OCI-LY1 (cell line): ENCODE measurements at regions not wholly inside any gene's neighbourhood (a gene's known extent, or its start where the extent isn't known, plus 50 kb on each side); places are given as distances from the start of the nearest gene placed in this dataset.

Source experiments
- H2AFZ ChIP-seq: fragments of 200-600 bp; sonication (generic), shearing (Covaris generic); 2 replicates; pipeline ENCODE4 v1.6.0; 2014; ENCODE audit warnings: antibody characterized with exemption, mild to moderate bottlenecking, low read length
- H3F3A ChIP-seq: fragments of 200-600 bp; sonication (generic), shearing (Covaris generic); 2 replicates; pipeline ENCODE4 v1.6.0; 2014; ENCODE audit warnings: mild to moderate bottlenecking, antibody characterized with exemption, low read length, moderate library complexity; ENCODE audit not compliant: insufficient read depth
- H3K27ac ChIP-seq: fragments of 200-600 bp; sonication (generic); 2 replicates; pipeline ENCODE4 v1.5.1; 2014; ENCODE audit warnings: low read length, mixed run types, mild to moderate bottlenecking, low read depth; ENCODE audit not compliant: poor library complexity, severe bottlenecking
- H3K27me3 ChIP-seq: fragments of 200-600 bp; sonication (generic); 2 replicates; pipeline ENCODE4 v1.6.0; 2014; ENCODE audit warnings: antibody characterized with exemption, mild to moderate bottlenecking, low read length, moderate library complexity; ENCODE audit not compliant: insufficient read depth
- H3K36me3 ChIP-seq: fragments of 200-600 bp; sonication (generic); 2 replicates; pipeline ENCODE4 v1.6.1; 2014; ENCODE audit warnings: mild to moderate bottlenecking, antibody characterized with exemption, low read length, moderate library complexity, mixed read lengths; ENCODE audit not compliant: insufficient read depth
- H3K4me1 ChIP-seq: fragments of 200-600 bp; sonication (generic); 2 replicates; pipeline ENCODE4 v1.5.1; 2014; ENCODE audit warnings: mild to moderate bottlenecking, low read length, moderate library complexity; ENCODE audit not compliant: insufficient read depth, severe bottlenecking
- H3K4me2 ChIP-seq: fragments of 200-600 bp; sonication (generic), shearing (Covaris generic); 2 replicates; pipeline ENCODE4 v1.6.1; 2014; ENCODE audit warnings: low read length
- H3K4me3 ChIP-seq: fragments of 200-600 bp; sonication (generic); 2 replicates; pipeline ENCODE4 v1.5.1; 2014; ENCODE audit warnings: low read length, low read depth, mild to moderate bottlenecking, mixed read lengths; ENCODE audit not compliant: poor library complexity, severe bottlenecking
- H3K79me2 ChIP-seq: fragments of 200-600 bp; shearing (Covaris generic); 2 replicates; pipeline ENCODE4 v1.6.1; 2016; ENCODE audit warnings: mixed run types, low read length, mixed read lengths; ENCODE audit not compliant: insufficient read depth
- H3K9ac ChIP-seq: fragments of 200-600 bp; sonication (generic), shearing (Covaris generic); 2 replicates; pipeline ENCODE4 v1.6.1; 2014; ENCODE audit warnings: mild to moderate bottlenecking, low read length, mixed read lengths
- H3K9me2 ChIP-seq: fragments of 200-600 bp; sonication (generic), shearing (Covaris generic); 2 replicates; pipeline ENCODE4 v1.6.1; 2014; ENCODE audit warnings: low read depth, mild to moderate bottlenecking, low read length, mixed read lengths
- H3K9me3 ChIP-seq: fragments of 200-600 bp; shearing (Covaris generic); 2 replicates; pipeline ENCODE4 v1.6.1; 2014; ENCODE audit warnings: low read length, mixed read lengths
- H4K20me1 ChIP-seq: fragments of 200-600 bp; sonication (generic), shearing (Covaris generic); 2 replicates; pipeline ENCODE4 v1.6.0; 2016; ENCODE audit warnings: mild to moderate bottlenecking, low read length; ENCODE audit not compliant: insufficient read depth
- CTCF ChIP-seq: fragments of 200-600 bp; sonication (generic), shearing (Covaris generic); IDR thresholded peaks from 2 replicates; pipeline ENCODE4 v1.5.1; 2017; ENCODE audit warnings: mild to moderate bottlenecking, antibody characterized with exemption, low read length, moderate library complexity, mixed read lengths
- EZH2 ChIP-seq: fragments of 200-600 bp; sonication (generic), shearing (Covaris generic); IDR thresholded peaks from 2 replicates; pipeline ENCODE4 v1.8.0; 2017; ENCODE audit warnings: borderline replicate concordance, mixed run types, mild to moderate bottlenecking, antibody characterized with exemption, low read length, moderate library complexity, mixed read lengths

- Histone ChIP-seq H3K9ac (no peak overlapping the region), H3K79me2 (no peaks in the 10 kb centered on the region), H2AFZ (no peak overlapping the region), H3K36me3 (no peaks in the 10 kb centered on the region), H4K20me1 (no peaks in the 10 kb centered on the region), H3K4me2 (no peak overlapping the region), H3K27me3 (no peaks in the 10 kb centered on the region; the same call in 1 of the 2 replicates), H3K4me1 (peaks cover 6% of the 10 kb centered on the region), H3K9me2 (no peaks in the 10 kb centered on the region), H3K9me3 (no peaks in the 10 kb centered on the region), H3K27ac (no peak overlapping the region), H3F3A (no peaks in the 10 kb centered on the region), H3K4me3 (no peak overlapping the region)
- TF ChIP-seq EZH2 (no peak), CTCF (no peak)
Observed at GRCh38 chr1:58905628-58906221, 121.9 kb upstream of the JUN start.

DNA sequence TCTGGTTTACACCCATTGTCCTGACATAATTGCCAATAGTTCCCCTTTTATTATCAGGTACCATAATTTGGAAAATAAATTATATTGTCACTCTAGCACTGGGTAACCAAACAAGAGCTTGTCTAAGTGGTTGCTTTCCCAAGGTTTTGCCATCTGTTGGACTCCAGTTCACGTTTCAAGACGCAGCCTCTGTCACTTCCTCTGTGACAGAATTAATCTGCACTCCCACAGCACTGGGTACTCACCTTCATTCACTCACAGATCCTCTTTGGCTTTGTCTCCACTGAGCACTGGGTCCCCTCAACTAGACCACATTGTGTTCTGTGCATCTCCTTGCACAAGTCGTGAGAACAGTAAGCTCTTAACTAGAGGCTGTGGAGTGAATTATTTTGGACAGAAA lies 123.6 kb upstream of the JUN start:
- H3K4me3 ChIP-seq, result no peak overlapping the region
- no peak overlapping the region for H3K9ac ChIP-seq
- no peaks in the 10 kb centered on the region; the same call in 1 of the 2 replicates for H3K27me3 ChIP-seq
- H3K36me3 ChIP-seq, result no peaks in the 10 kb centered on the region
- no peaks in the 10 kb centered on the region for H3K9me2 ChIP-seq
- no peaks in the 10 kb centered on the region for H4K20me1 ChIP-seq
- no peak for TF ChIP-seq CTCF
- no peak for TF ChIP-seq EZH2
- H3K9me3 ChIP-seq, result no peaks in the 10 kb centered on the region
- no peak overlapping the region for H2AFZ ChIP-seq
- no peaks in the 10 kb centered on the region for H3K79me2 ChIP-seq
- no peaks in the 10 kb centered on the region for H3F3A ChIP-seq
- H3K4me1 ChIP-seq, result peaks cover 6% of the 10 kb centered on the region
- H3K27ac ChIP-seq, result no peak overlapping the region
- H3K4me2 ChIP-seq, result no peak overlapping the region

GRCh38 chr1:58908561-58909560 lies 125.0 kb upstream of the JUN start:
- Histone ChIP-seq H3K27me3 (no peaks in the 10 kb centered on the region), H3K9ac (no peak overlapping the region), H3K79me2 (no peaks in the 10 kb centered on the region), H3K9me3 (no peaks in the 10 kb centered on the region), H3K4me2 (no peak overlapping the region), H3K4me1 (no peaks in the 10 kb centered on the region), H2AFZ (no peak overlapping the region), H3K4me3 (no peak overlapping the region), H3K36me3 (no peaks in the 10 kb centered on the region), H3K9me2 (no peaks in the 10 kb centered on the region), H3K27ac (no peak overlapping the region), H3F3A (no peaks in the 10 kb centered on the region), H4K20me1 (no peaks in the 10 kb centered on the region)
- no peak for TF ChIP-seq EZH2
- no peak for TF ChIP-seq CTCF
